Pancreas (tissue), 10 donors: ENCODE measurements at regions not wholly inside any gene's neighbourhood (a gene's known extent, or its start where the extent isn't known, plus 50 kb on each side); places are given as distances from the start of the nearest gene placed in this dataset.
A peak's percentile ranks its signal among the peaks of the same experiment; 100 is the strongest.

ENCODE experiments used
- ATAC-seq, 4 donors: fragments of 200-7000 bp; cut with Tn5 transposase; one replicate each; pipeline versions ENCODE4 v1.8.0 to v1.9.1; 2020; ENCODE audit warnings: mild to moderate bottlenecking in 4 of 4, moderate library complexity in 4 of 4
- DNase-seq, 6 donors: peaks; one replicate each; pipeline ENCODE4 v3.0.0-alpha.2; 2020
- FAIRE-seq: peaks from 2 replicates; lab custom pipeline; 2012; peaks lifted over from hg19 to GRCh38; lab: Jason Lieb, UNC
- H3K27ac ChIP-seq, 4 donors: fragments of 200-600 bp; sonication (generic); 1 replicate in 3 of 4; 2 replicates in 1 of 4; pipeline versions ENCODE4 v1.5.0 to v1.8.0; 2020
- H3K27me3 ChIP-seq, 4 donors: fragments of 200-600 bp; one replicate each; pipeline ENCODE4 v1.8.0; 2021
- H3K36me3 ChIP-seq, 3 donors: fragments of 200-600 bp; sonication (generic) in 1 of 3; one replicate each; pipeline versions ENCODE4 v1.5.0 to v1.8.0; 2020 to 2021
- H3K4me1 ChIP-seq, 3 donors: fragments of 200-600 bp; one replicate each; pipeline ENCODE4 v1.8.0; 2021
- H3K4me3 ChIP-seq, 4 donors: fragments of 200-600 bp; sonication (generic) in 2 of 4; one replicate each; pipeline versions ENCODE4 v1.5.0 to v1.8.0; 2020 to 2021
- H3K9me3 ChIP-seq, 4 donors: fragments of 200-600 bp; one replicate each; pipeline ENCODE4 v1.8.0; 2021
- CTCF ChIP-seq, 4 donors: fragments of 200-600 bp; sonication (generic) in 3 of 4; IDR thresholded peaks; one replicate each; pipeline versions ENCODE4 v1.5.0 to v1.8.0; 2021; ENCODE audit warnings: antibody characterized with exemption in 4 of 4
- WGBS, 2 donors: extraction: QIAGEN DNeasy Blood & Tissue Kit; methylation state at CpG; one replicate each; pipeline ENCODE4 v1.1.7; 2013; 5-methylcytosine and 5-hydroxymethylcytosine counted together
- intact Hi-C, 3 donors: fragments of 100-400 bp; cut with DNase I; formaldehyde crosslinking; loops; one replicate each; pipeline versions ENCODE4 v1.11.1 to v1.14.2; 2022
- donor health status: healthy with polysubstance abuse.
- donor health status: DM: no; HTN: no; CAD: no; lungs with moderate emphysema.
- donor health status: DM: no; HTN: no; CAD: no.
- donor health status: control.
- donor health status: control.
- donor health status: Bipolar disorder and iron deficiency.
- donor health status: DM: yes; HTN: yes; CAD: no.
- donor health status: DM: no; HTN: no; CAD: no.
- donor health status: DM: no; HTN: no; CAD: no.
- donor health status: DM: yes; HTN: yes; CAD: no.

- H3K36me3 ChIP-seq = no peaks in the 10 kb centered on the region
- DNase-seq = no peak
- 65 to 71% methylated on average over 2 of the region's 2 CpGs for WGBS, 2 donors
- no peak for FAIRE-seq
- H3K9me3 ChIP-seq = no peaks in the 10 kb centered on the region
- ATAC-seq = no peak
- H3K27me3 ChIP-seq = no peaks in the 10 kb centered on the region
- no peak for TF ChIP-seq CTCF (IDR thresholded peaks at IDR 0.05)
- no peak overlapping the region for H3K27ac ChIP-seq
- intact Hi-C loops = no loop called here
- H3K4me1 ChIP-seq = no peaks in the 10 kb centered on the region
- H3K4me3 ChIP-seq = no peak overlapping the region
Measured at GRCh38 chr5:117424559-117424958, 849.9 kb upstream of the SEMA6A start.

- Histone ChIP-seq H3K9me3 (no peaks in the 10 kb centered on the region), H3K36me3 (no peaks in the 10 kb centered on the region), H3K4me3 (no peak overlapping the region), H3K27ac (no peak overlapping the region), H3K27me3 (no peaks in the 10 kb centered on the region), H3K4me1 (no peaks in the 10 kb centered on the region)
- no peak for DNase-seq
- intact Hi-C loops = no loop called here
- no peak for FAIRE-seq
- no peak for TF ChIP-seq CTCF (IDR thresholded peaks at IDR 0.05)
- ATAC-seq = no peak
- WGBS, 2 donors = 35 to 73% methylated on average over 1 of the region's 1 CpG
Measured at GRCh38 chr5:117417501-117417900, 842.9 kb upstream of the SEMA6A start.

DNA sequence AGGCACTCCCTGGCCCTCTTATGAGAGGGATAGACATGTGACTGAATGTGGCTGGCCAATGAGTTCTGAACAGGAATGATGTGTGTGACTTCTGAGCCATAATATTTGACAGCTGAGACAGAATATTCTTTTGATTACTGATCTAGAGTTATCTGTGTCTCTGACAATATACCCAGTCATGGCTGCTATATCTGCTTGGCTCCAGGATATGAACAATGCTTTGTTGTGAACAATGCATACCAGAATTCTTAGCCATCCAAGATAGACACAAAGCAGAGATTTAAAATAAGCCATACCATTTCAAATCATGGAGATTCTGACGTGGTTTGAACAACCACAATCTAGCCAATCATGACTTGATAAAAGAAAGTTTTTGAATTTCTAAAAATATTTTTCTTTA is 840.3 kb upstream of the SEMA6A start:
- ATAC-seq (no peak), DNase-seq (no peak), FAIRE-seq (no peak)
- no peaks in the 10 kb centered on the region for H3K4me1 ChIP-seq
- no peak for TF ChIP-seq CTCF (IDR thresholded peaks at IDR 0.05)
- H3K4me3 ChIP-seq = no peak overlapping the region
- H3K27ac ChIP-seq = no peak overlapping the region
- WGBS, 2 donors = 38 to 67% methylated on average over 1 of the region's 1 CpG
- no peaks in the 10 kb centered on the region for H3K9me3 ChIP-seq
- no peaks in the 10 kb centered on the region for H3K36me3 ChIP-seq
- intact Hi-C loops = no loop called here
- no peaks in the 10 kb centered on the region for H3K27me3 ChIP-seq

DNA sequence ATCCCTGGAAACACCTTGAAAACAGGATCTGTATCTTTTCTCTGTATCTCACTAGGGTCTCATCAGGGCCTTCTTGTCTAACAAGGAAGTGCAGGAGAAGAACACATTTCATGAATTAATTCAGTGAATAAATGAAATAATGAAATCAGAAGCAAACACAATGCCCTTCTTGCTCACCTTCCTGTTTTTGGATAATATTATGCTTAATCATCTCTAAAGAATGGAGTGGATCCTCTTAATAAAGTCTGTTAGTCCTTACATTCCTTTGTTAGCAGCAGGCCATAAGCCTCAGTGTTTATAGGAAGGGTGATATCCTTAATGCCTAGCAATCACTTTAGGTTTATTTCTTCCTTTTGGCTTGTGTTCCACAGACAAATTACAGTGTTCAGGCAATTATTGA is 837.1 kb upstream of the SEMA6A start:
- no peak overlapping the region for H3K27ac ChIP-seq
- DNase-seq (no peak), FAIRE-seq (no peak), ATAC-seq (no peak)
- H3K36me3 ChIP-seq = no peaks in the 10 kb centered on the region
- intact Hi-C loops = no loop called here
- no peaks in the 10 kb centered on the region for H3K27me3 ChIP-seq
- no peaks in the 10 kb centered on the region for H3K4me1 ChIP-seq
- no peak for TF ChIP-seq CTCF (IDR thresholded peaks at IDR 0.05)
- no peak overlapping the region for H3K4me3 ChIP-seq
- no peaks in the 10 kb centered on the region for H3K9me3 ChIP-seq

- intact Hi-C loops = no loop called here
- Histone ChIP-seq H3K4me1 (no peaks in the 10 kb centered on the region), H3K4me3 (no peak overlapping the region), H3K36me3 (no peaks in the 10 kb centered on the region), H3K27me3 (peaks cover 0 to 5% (median 0%) of the 10 kb centered on the region in 4 donors), H3K27ac (no peak overlapping the region), H3K9me3 (no peaks in the 10 kb centered on the region)
- no peak for ATAC-seq
- peak; percentile 68 for FAIRE-seq
- DNase-seq = no peak
- TF ChIP-seq CTCF (IDR thresholded peaks at IDR 0.05) = no peak
- 73 to 88% methylated on average over 2 of the region's 2 CpGs for WGBS, 2 donors
Measured at GRCh38 chr5:117405197-117405596, 830.6 kb upstream of the SEMA6A start.
